Activated CD4-positive, alpha-beta T cell treated with anti-CD3 and anti-CD28 coated beads, Interleukin-2, amount 50 U/mL, for 16 hours (primary cell): ENCODE measurements at regions not wholly inside any gene's neighbourhood (a gene's known extent, or its start where the extent isn't known, plus 50 kb on each side); places are given as distances from the start of the nearest gene placed in this dataset.
"Not testable (repeated sequence)": the region's sequence is repeated elsewhere in the genome, so short reads cannot be mapped to it uniquely, and the experiment has no call there.

Experiments
- DNase-seq: peaks from one replicate; pipeline ENCODE4 v3.0.0-alpha.2; 2020

GRCh38 chr6:44036699-44037101 is 90.6 kb downstream of the MRPL14 start:
- DNase-seq = no peak

DNA sequence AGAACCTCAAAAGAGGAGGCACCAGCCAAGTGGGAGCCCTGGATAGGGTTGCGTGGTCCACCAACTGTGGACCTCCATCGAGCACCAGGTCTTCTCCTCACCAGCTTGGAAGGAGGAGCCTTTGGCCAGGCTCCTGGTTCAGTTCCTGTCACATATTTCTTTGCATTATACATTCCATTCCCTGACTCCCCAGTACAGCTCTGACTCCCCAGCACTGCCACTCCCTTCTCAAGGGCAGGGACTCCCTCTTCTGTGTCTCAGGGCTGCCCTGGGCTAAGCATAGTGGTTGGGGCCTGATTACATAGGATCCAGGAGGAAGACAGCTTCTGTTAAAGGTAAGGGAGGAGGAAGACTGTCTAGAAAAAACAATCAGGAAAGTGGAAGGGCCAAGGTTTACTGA is 91.1 kb downstream of the MRPL14 start:
- DNase-seq = no peak

GRCh38 chr6:44035621-44036020 is 91.6 kb downstream of the MRPL14 start:
- DNase-seq = no peak

- no peak for DNase-seq
Measured at GRCh38 chr6:44034931-44035345, 92.3 kb downstream of the MRPL14 start.

DNA sequence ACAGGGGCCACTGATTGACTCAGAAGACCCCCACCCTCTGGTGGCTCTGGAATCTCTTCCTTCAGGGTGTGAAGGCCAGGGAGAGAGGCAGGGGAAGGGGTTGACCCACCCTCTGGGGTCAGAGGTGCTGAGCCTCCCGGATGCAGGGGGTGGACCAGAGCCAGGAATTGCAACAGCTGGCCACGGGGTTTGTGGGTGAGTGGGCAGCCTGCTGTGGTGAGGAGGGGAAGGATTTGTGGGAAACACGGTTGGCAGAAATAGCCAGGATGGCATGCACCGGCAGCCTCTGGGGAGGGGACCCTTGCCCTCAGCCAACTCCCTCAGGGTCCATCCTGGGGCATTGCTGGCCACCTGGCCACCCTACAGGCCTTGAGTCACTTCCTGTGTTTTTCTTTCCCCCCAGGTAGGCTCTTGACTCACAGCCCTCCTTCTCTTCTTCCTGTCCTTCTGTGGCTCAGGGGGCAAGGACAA is 92.8 kb downstream of the MRPL14 start:
- no peak for DNase-seq

DNA sequence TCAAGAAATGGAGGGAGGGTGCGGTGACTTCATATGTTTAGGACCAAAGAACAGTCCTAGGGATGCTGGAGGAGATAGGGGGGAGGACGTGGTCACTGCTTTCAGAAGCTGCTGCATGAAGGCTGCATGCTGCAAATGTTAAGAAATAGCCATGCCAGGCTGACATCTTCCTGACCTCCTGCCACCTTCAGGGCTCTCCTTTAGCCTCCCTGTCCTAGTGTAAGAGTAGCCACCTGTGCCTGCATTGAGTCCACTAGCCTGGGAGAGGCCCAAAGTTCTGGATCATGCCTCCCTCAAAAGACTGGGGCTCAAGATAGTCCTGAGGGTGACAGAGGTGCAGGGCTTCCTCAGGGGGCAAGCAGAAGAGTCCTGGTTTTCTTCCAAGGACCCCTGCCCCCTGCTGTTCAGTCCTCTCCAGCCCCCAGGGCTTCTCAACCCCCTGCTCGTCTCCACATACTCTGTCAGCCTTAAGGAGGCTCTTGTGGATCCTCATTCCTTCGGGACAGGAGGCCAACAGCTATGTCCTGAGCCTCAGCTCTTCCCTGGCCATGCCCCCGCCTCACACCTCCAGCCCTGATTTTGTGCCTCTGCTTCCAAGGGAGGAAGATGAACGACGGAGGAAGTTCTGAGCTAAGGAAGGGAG is 96.3 kb downstream of the MRPL14 start:
- DNase-seq = no peak

- no peak for DNase-seq
Measured at GRCh38 chr6:44029444-44030185, 97.6 kb downstream of the MRPL14 start.

- DNase-seq = no peak
Measured at GRCh38 chr6:44028789-44029310, 98.4 kb downstream of the MRPL14 start.

- DNase-seq = no peak
Measured at GRCh38 chr6:44025226-44025625, 102.0 kb downstream of the MRPL14 start.

DNA sequence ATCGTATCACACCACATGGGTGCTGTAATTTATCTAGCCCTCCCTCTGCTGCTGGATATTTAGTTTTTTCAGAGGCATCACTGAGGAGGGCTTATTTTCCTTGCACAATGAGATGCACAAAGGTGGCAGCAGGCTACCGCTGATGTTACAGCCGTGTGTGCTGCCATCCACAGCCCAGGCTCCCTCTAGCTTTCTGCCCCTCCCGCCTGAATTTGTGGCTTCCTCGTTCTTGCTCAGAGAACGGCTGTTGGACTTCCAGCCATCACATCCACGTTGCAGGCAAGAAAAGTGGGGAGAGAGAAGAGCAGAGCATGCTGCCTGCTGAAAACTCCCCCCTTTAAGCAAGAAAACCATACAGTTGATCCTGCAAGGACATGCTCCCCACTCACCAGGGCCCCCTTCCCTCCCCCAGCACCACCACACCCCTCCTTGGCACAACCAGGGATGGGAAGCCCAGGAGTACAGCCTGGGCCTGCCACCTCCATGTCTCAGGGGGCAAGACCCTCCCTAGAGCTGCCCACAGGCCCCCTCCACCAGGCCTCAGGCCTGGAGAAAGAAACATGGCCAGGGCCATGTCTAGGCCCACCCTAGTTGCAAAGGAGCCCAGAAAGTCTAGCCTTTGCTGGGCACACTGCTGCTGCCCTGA is 102.6 kb downstream of the MRPL14 start:
- DNase-seq = no peak

DNA sequence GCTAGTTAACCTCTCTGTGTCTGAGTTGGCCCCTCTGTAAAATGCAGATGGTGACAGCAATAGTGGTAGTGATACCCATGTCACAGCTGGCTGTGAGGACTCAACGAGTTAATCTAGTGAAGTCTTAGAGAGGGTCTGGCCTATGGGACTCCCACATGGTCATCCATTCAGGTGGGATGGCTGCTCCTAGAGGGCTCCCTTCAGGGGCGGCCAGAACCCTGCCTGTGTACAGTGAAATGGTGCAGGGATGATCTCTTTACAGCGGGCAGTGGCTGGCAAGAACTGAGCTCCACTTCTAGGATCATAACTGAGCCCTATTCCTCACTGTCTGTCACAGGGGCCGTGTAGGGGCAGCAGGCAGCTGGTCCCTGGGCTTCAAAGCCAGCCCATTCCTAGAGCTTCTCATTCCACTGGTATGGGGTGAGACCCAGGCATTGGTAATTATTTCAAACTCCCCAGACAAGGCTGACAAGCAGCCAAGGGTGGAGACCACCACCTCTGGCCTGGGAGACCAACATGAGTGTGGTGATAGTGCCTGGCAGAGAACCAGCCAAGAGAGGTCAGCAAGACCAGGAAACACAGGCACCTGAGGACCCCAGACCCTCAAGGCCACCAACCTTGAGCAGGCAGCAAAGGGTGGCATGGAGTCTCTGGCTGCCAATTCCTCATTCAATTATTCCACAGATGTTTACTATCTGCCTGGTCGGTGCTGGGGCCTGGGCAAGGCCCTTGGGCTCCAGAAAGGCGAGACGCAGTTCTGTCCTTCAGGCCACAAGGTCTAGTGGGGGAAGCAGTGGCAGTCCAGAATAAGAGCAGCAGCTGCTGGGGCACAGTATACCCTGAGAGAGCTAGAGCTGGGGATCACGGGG is 103.4 kb downstream of the MRPL14 start:
- DNase-seq = no peak

- no peak for DNase-seq
Measured at GRCh38 chr6:44022671-44023352, 104.4 kb downstream of the MRPL14 start.

DNA sequence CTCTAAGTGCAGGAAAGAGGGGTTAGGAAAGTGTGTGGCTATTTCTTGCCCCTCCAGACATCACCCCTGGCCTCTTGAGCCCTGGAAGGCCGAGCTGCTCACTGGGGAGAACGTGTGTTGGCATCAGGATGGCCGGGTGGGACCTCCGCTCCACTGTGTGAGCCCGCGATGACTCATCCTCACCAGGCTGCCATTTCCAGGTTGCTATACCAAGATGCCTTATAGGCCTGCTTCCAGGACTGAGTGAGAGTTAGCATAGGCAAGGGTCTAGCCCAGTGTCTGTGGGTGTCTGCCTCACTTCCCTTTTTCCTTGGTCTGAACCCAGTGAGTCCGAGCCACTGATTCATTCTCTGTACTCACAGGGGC is 105.0 kb downstream of the MRPL14 start:
- no peak for DNase-seq

GRCh38 chr6:44021589-44022295 is 105.5 kb downstream of the MRPL14 start:
- no peak for DNase-seq

DNA sequence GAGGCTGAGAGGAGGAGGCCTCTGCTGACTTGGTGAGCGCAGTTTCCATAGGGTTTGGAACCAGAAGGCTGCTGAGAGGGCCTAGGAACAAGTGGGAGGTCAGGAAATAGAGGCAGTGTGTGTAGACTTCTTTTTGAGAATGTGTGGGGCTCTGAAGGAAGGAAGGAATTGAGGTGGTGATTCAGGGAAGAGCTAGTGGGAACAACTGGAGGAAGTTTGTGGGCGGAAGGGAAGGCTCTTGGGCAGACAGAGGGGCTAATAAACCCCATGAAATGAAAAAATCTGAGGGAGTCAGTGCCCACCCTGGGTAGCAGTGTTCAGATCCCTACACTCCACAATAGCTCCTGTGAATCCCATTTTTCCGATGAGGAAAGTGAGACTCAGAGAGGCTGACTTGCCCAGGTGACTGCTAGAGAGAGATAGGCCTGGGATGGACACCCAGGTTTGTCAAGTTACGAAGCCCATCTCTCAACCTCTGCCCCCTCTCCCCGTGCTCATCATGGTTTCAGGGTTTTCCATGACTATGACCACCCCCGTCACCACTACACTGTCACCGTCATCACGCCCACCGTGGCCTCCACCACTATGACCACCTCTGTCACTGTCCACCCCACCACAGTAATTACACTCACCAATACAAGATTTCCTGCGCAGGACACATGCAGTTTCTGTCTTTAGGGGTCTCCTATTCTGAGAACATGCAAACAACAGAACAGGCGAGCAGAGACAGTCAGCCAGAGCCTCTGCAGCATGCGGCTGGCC is 106.4 kb downstream of the MRPL14 start:
- no peak for DNase-seq

GRCh38 chr6:44020148-44020547 is 107.1 kb downstream of the MRPL14 start:
- DNase-seq = no peak

DNA sequence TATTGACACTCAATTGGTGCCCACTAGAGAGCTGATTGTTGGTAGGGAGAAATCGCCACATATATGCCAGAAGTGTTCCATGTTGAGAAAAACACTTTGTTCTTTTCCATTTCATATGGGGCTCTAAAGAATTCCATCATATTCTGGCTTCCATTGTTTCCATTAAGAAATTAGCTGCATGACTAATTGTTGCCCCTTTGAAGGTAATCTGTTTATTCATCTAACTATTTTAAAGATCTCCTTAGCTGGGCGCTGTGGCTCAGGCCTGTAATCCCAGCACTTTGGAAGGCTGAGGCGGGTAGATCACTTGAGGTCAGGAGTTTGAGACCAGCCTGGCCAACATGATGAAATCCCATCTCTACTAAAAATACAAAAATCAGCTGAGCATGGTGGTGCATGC is 109.9 kb downstream of the MRPL14 start:
- DNase-seq = not testable (repeated sequence)

DNA sequence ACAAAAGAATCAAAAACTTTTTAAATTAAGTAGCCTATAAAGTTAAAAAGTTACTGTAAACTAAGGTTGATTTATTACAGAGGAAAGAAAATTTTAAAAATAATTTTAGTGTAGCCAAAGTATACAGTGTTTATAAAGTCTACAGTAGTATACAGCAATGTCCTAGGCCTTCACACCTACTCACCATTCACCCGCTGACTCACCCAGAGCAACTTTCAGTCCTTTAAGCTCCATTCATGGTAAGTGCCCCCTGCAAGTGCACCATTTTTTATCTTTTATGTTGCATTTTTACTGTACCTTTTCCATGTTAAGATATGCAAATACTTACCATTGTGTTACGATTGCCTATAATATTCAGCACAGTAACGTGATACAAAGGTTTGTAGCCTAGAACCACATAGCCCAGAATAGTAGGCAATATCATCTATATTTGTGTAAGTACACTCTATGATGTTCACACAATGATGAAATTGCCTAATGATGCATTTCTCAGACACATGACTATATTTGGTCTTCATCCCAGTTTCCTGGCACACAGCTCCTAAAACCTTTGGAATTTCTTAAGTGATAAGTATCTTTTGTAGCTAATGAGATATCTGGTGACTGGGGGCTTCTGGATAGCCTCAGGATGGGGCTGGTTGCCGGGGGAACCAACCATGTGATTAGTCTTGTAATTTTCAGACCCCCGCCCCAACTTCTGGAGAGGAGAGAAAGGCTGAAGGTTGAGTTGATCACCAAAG is 111.0 kb downstream of the MRPL14 start:
- no peak for DNase-seq

GRCh38 chr6:44012078-44012493 is 115.2 kb downstream of the MRPL14 start:
- no peak for DNase-seq

GRCh38 chr6:44011350-44011920 is 115.8 kb downstream of the MRPL14 start:
- no peak for DNase-seq
